Stimulated activated memory B cell treated with anti-CD40 and anti-IgM and Interleukin-4, amounts not matched to agents 10 μg/mL and 1 μg/mL and 100 μg/mL, for 72 hours (primary cell): ENCODE measurements at regions not wholly inside any gene's neighbourhood (a gene's known extent, or its start where the extent isn't known, plus 50 kb on each side); places are given as distances from the start of the nearest gene placed in this dataset.

Experiments
- ATAC-seq: fragments of 150-1000 bp; cut with Tn5 transposase; 2 replicates; pipeline ENCODE4 v1.10.0; 2021
- H3K27ac Mint-ChIP-seq: one replicate; pipeline ENCODE4 v1.8.0; 2022; ENCODE audit warnings: mild to moderate bottlenecking, mixed read lengths
- H3K27me3 Mint-ChIP-seq: one replicate; pipeline ENCODE4 v1.8.0; 2022; ENCODE audit warnings: mixed read lengths
- H3K36me3 Mint-ChIP-seq: one replicate; pipeline ENCODE4 v1.8.0; 2022; ENCODE audit warnings: mixed read lengths
- H3K4me1 Mint-ChIP-seq: one replicate; pipeline ENCODE4 v1.8.0; 2022; ENCODE audit warnings: mixed read lengths
- H3K4me3 Mint-ChIP-seq: one replicate; pipeline ENCODE4 v1.8.0; 2022; ENCODE audit warnings: mild to moderate bottlenecking, moderate library complexity, mixed read lengths
- H3K9me3 Mint-ChIP-seq: one replicate; pipeline ENCODE4 v1.8.0; 2022; ENCODE audit warnings: mixed read lengths

DNA sequence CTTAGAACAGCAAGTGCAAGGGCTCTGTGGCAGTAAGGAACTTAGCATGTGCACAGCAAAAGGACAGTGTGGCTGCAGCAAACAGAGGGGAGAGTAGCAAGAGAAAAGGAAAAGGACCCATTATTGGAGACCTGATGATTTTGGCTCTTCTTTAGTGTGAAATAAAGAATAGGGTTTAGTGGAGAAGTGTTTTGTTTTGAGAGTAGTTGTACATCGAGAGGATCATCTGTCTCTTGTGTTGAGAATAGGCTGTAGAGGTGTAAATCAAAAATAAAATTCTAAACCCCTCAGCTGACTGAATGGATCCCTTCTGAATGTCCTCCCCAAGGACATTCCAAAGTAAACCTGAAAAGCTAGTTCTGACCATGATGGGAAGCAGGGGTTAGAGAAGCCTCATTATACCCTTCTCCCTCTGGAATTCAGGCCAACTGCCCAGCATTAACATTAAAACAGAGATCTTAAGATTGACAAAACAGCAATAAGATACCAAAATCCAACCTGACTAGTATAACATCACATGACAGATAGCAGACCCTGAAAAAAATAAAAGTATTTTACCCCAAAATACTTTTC, 73.6 kb upstream of the OBI1 start:
- Mint-ChIP-seq H3K4me1 (no peaks in the 10 kb centered on the region), H3K27ac (no peak overlapping the region)

DNA sequence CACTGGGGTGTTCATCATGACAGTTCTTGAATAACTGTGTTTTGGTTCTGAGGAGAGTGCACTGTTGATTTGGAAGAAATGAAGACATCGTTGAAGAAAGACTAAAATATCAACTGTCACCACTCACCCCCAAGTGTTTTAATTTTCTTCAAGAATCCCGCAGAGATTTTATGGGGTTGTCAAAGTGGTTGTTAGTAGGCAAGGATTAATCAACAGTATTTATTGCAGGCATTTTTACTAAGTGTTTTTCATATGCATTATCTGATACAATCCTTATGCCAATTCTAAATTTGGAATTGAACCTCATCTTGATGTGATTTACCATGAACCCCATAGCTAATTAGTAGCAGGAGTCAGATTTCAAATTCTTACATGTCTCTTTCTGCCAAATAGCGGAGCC, 63.7 kb upstream of the OBI1 start:
- Mint-ChIP-seq H3K4me1 (no peaks in the 10 kb centered on the region), H3K4me3 (no peak overlapping the region), H3K27me3 (peaks cover 44% of the 10 kb centered on the region), H3K27ac (no peak overlapping the region), H3K36me3 (no peaks in the 10 kb centered on the region), H3K9me3 (peaks cover 3% of the 10 kb centered on the region)
- no peak for ATAC-seq

More for the DNA sequence above, 73.6 kb upstream of the OBI1 start:
- ATAC-seq: no peak
- Mint-ChIP-seq H3K27me3 (peaks cover 7% of the 10 kb centered on the region), H3K36me3 (no peaks in the 10 kb centered on the region), H3K9me3 (no peaks in the 10 kb centered on the region), H3K4me3 (no peak overlapping the region)

DNA sequence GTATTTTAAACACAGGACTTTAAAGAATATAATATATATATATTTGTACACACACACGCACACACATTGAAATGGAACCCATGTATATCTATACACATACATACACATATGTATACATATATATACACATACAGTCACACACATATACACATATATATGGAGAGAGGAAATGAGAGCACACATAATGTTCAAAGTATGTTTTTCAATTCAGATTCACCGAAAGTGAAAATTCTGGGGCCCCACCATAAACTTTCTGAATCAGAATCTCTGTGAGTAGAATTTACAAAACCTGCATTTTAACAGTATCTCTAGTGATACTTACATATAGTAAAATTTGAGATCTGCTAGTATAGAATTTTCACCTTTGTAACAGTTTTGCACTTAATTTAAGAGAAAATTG, 60.4 kb upstream of the OBI1 start:
- H3K4me1 Mint-ChIP-seq: no peaks in the 10 kb centered on the region
- no peak for ATAC-seq

DNA sequence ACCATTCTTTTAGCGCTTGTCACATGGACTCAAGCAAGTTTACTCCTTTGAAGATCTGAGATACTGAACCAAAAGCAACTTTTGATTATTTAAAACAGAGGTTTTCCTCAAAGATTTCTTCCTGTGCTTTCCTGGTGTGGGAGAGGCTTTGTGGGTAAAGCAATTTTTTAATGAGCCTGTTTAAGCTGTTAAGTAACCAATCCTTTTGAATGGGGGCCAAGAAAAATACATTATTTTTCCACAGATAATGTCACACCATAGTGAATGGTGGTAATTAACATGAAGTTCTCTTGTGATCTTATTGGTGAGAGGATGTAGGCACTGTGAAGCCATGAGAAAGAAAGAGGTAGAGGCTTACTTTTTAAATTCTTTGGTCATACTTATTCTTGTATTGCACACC, 55.8 kb upstream of the OBI1 start:
- H3K4me1 Mint-ChIP-seq: no peaks in the 10 kb centered on the region
- ATAC-seq: no peak
- H3K27me3 Mint-ChIP-seq: peaks cover 9% of the 10 kb centered on the region
- no peak overlapping the region for H3K27ac Mint-ChIP-seq
- H3K9me3 Mint-ChIP-seq: no peaks in the 10 kb centered on the region
- H3K4me3 Mint-ChIP-seq: no peak overlapping the region
- H3K36me3 Mint-ChIP-seq: no peaks in the 10 kb centered on the region

More for the DNA sequence above, 60.4 kb upstream of the OBI1 start:
- Mint-ChIP-seq H3K9me3 (no peaks in the 10 kb centered on the region), H3K27ac (no peak overlapping the region), H3K27me3 (peaks cover 26% of the 10 kb centered on the region), H3K36me3 (no peaks in the 10 kb centered on the region), H3K4me3 (no peak overlapping the region)

DNA sequence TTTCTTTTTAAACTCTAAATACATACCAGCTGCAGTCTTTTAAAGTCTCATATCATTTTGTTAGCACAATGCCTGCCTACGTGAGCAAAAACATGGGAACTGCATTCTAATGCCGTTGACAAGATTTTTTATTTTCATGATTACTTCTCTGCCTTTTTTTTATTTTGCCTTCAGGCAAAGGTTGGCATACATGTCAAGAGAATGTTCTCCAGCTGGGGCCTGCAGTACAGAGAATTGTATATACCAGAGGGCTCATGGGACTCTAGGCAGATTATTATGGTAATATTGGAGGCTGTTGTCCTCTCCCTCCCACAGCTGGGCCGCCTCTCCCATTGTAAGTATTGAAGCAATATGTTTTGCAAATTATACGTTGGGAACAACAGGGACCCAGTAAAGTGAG, 53.9 kb upstream of the OBI1 start:
- Mint-ChIP-seq H3K27me3 (peaks cover 9% of the 10 kb centered on the region), H3K36me3 (no peaks in the 10 kb centered on the region), H3K27ac (no peak overlapping the region), H3K4me1 (no peaks in the 10 kb centered on the region), H3K4me3 (no peak overlapping the region), H3K9me3 (peaks cover 2% of the 10 kb centered on the region)
- no peak for ATAC-seq

DNA sequence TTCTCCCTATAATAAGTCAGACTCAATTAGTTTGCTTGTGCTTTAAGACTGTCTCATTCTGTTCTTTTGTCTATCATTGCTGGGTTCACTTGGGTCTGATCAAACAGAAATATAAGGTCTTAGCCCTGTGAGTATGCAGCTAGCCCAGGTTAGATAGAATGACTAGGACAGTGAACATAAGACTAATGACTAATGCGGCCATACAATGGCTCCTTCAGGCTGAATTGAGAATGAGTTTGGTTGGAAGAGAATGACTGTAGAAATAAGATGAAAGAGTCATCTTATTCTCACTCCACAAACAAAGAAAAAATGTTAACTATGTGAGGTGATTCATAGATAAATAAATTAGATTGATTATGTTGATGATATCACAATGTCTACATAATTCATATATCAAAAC, 50.1 kb upstream of the OBI1 start:
- Mint-ChIP-seq H3K36me3 (no peaks in the 10 kb centered on the region), H3K27me3 (peaks cover 9% of the 10 kb centered on the region), H3K4me3 (no peak overlapping the region), H3K9me3 (peaks cover 6% of the 10 kb centered on the region), H3K4me1 (no peaks in the 10 kb centered on the region), H3K27ac (no peak overlapping the region)
- no peak for ATAC-seq
